D721Med (cell line): ENCODE measurements at regions not wholly inside any gene's neighbourhood (a gene's known extent, or its start where the extent isn't known, plus 50 kb on each side); places are given as distances from the start of the nearest gene placed in this dataset.

Source experiments
- DNase-seq: peaks from one replicate; pipeline ENCODE4 v3.0.0; 2011; ENCODE audit warnings: low spot score; ENCODE audit not compliant: insufficient read length
- FAIRE-seq: peaks from 2 replicates; lab custom pipeline; 2011; peaks lifted over from hg19 to GRCh38; lab: Jason Lieb, UNC
- TF ChIP-seq, protein P1 (sequence below): IDR thresholded peaks from 2 replicates; pipeline ENCODE4 v1.5.1; 2012; ENCODE audit warnings: mild to moderate bottlenecking, control low read depth; ENCODE audit not compliant: insufficient read depth; ENCODE audit errors: missing control alignments

DNA sequence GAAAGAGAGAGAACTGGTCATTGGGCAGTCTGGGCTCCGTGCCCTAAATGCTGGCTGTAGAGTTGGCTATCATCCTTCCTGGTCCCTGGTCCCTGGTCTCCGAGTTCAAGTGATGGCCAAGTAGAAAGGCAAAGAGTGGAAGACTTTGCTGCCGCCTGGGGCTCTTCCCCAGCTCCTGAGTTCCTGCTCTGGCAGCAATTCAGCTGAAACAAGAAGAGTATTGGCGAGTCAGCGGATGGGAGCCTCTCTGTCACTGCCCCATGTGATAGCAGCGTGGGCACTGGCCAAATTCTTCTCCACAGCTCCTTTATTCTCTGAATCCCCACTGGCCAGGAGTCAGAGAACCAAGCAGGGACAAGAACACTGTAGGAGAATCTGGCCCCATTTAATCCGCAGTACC, 351.0 kb upstream of the POU3F3 start:
- no peak for FAIRE-seq
- no peak for DNase-seq
- TF ChIP-seq, protein P1, sequence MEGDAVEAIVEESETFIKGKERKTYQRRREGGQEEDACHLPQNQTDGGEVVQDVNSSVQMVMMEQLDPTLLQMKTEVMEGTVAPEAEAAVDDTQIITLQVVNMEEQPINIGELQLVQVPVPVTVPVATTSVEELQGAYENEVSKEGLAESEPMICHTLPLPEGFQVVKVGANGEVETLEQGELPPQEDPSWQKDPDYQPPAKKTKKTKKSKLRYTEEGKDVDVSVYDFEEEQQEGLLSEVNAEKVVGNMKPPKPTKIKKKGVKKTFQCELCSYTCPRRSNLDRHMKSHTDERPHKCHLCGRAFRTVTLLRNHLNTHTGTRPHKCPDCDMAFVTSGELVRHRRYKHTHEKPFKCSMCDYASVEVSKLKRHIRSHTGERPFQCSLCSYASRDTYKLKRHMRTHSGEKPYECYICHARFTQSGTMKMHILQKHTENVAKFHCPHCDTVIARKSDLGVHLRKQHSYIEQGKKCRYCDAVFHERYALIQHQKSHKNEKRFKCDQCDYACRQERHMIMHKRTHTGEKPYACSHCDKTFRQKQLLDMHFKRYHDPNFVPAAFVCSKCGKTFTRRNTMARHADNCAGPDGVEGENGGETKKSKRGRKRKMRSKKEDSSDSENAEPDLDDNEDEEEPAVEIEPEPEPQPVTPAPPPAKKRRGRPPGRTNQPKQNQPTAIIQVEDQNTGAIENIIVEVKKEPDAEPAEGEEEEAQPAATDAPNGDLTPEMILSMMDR, result no peak

- DNase-seq (peak; percentile 16), FAIRE-seq (no peak)
- TF ChIP-seq, protein P1, result no peak
Observed at GRCh38 chr2:104504331-104505073, 349.4 kb upstream of the POU3F3 start.

DNA sequence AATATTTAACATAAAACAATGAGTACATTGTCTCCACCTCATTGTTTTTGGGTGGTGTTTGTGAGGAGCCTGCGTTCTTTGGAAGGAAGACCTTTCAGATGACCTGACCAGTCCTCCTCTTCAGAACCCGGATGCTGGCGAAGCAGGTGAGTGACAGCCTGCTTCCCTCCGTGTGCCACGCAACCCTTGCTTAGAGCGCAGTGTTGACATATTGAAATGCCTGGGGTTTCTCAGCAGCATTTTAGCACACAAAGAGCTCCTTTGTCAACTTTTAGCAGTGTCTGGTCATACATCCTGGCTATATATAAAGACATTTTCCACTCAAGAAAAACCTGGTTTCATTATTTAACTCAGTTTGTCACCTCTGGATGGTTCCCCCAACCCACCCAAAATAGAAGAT, 335.7 kb upstream of the POU3F3 start:
- TF ChIP-seq, protein P1, result no peak
- DNase-seq, result no peak
- FAIRE-seq, result no peak

DNA sequence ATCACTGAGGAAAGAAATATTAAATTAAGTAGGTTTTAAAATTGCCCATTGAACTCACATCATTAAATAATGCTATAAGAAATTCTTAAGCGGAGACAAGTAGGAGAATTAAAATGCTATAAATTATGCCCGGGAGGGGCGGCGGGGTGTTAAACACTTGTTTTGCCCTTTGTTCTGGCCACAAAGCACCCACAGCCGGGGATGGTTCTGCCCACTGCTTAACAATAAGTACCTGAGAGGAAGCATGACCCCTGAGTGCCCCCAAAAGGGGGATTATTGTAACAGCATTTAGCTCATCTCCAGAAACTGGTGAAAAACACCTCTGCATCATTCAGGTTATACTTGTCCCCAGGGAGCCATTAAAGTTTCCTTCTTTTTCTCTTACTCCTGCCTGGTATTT, 332.7 kb upstream of the POU3F3 start:
- TF ChIP-seq, protein P1, result peak; percentile 1
- FAIRE-seq, result no peak
- no peak for DNase-seq

GRCh38 chr2:104523921-104524320, 330.0 kb upstream of the POU3F3 start:
- FAIRE-seq (no peak), DNase-seq (no peak)
- TF ChIP-seq, protein P1, result no peak

GRCh38 chr2:104528101-104528500, 325.8 kb upstream of the POU3F3 start:
- DNase-seq (no peak), FAIRE-seq (no peak)
- TF ChIP-seq, protein P1, result no peak

DNA sequence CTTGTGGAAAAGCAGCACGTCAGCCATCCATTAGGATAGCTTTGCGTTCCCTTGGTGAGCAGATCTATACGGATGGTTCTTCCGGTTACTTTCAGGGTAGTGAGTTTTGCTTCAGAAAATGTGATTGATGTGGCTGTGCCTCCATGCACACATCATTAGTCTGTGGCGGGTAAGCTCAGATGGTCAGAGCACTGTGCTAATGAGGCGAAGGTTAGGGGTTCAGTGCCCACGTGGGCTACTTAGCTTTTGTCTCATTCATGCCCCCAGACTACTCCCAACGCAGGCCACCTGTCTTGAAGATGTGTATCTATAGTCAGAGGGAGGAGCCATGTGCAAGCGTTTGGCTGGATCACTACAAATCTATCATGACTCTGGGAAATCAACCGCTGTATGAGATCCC, 322.8 kb upstream of the POU3F3 start:
- TF ChIP-seq, protein P1, result no peak
- DNase-seq, result no peak
- FAIRE-seq, result no peak
